22Rv1 (cell line): ENCODE measurements at regions not wholly inside any gene's neighbourhood (a gene's known extent, or its start where the extent isn't known, plus 50 kb on each side); places are given as distances from the start of the nearest gene placed in this dataset.

Experiments
- ZFX ChIP-seq: fragments of 450-650 bp; IDR thresholded peaks from 2 replicates; pipeline ENCODE4 v1.6.1; 2017; ENCODE audit warnings: antibody characterized with exemption, borderline replicate concordance
- TF ChIP-seq, protein P1 (sequence below): fragments of 450-650 bp; IDR thresholded peaks from 2 replicates; pipeline ENCODE4 v1.5.1; 2017; ENCODE audit warnings: mild to moderate bottlenecking

DNA sequence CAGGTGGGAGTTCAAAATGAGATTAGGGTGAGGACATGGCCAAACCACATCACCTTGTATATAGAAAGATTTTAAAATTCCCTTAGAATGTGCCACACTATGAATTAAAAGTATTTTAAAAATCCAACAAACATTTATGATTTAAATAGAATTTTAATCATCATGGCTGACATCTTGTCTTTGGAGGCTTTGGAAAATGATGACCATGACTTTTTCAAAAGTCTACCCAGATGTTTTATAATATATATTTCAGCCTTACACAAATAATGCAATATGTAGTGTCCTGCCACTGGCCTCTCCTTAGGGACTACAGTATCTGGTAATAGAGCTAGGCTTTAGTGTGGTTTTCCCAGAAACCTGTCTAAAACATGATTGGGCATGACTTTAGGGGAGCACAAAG is 1353.4 kb upstream of the GOT2 start:
- TF ChIP-seq, protein P1, sequence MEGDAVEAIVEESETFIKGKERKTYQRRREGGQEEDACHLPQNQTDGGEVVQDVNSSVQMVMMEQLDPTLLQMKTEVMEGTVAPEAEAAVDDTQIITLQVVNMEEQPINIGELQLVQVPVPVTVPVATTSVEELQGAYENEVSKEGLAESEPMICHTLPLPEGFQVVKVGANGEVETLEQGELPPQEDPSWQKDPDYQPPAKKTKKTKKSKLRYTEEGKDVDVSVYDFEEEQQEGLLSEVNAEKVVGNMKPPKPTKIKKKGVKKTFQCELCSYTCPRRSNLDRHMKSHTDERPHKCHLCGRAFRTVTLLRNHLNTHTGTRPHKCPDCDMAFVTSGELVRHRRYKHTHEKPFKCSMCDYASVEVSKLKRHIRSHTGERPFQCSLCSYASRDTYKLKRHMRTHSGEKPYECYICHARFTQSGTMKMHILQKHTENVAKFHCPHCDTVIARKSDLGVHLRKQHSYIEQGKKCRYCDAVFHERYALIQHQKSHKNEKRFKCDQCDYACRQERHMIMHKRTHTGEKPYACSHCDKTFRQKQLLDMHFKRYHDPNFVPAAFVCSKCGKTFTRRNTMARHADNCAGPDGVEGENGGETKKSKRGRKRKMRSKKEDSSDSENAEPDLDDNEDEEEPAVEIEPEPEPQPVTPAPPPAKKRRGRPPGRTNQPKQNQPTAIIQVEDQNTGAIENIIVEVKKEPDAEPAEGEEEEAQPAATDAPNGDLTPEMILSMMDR, result no peak
- TF ChIP-seq ZFX, result no peak
